A172 (cell line): ENCODE measurements at regions not wholly inside any gene's neighbourhood (a gene's known extent, or its start where the extent isn't known, plus 50 kb on each side); places are given as distances from the start of the nearest gene placed in this dataset.
A peak's percentile ranks its signal among the peaks of the same experiment; 100 is the strongest.
"Not testable (repeated sequence)": the region's sequence is repeated elsewhere in the genome, so short reads cannot be mapped to it uniquely, and the experiment has no call there.

Source experiments
- DNase-seq: peaks from one replicate; pipeline ENCODE4 v3.0.0-alpha.2; 2015; ENCODE audit warnings: low spot score

DNA sequence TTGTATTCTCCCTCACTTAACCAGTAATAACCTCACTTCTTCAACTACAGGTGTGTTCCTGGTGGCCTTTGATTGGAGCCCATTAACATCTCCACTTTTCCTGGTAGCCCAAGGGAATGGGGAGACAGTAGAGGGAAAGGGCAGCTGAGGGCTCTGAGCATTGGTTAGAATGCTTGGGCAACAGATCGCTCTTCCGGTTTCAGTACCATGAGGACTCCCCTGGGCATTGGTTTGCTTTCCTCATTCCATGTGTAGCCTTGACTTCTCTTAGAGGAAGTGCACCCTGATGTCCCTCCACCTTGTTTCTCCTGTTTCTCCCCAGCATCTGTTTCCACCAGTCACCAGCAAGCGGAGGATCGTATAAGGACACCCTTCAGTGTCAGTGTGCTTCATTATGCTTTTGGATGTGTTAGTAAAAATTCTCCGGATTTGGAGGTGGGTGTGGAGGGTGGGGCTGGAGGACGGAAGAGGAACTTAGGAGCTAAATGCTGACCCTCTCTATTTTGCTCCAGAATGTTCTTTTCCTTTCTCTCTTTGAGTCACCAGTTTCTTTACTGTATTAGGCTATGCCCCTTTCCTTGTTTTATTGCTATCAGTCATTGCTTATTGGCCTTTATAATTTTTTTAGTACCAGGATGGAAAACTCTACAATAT lies 50.6 kb upstream of the ZNG1B start:
- not testable (repeated sequence) for DNase-seq

DNA sequence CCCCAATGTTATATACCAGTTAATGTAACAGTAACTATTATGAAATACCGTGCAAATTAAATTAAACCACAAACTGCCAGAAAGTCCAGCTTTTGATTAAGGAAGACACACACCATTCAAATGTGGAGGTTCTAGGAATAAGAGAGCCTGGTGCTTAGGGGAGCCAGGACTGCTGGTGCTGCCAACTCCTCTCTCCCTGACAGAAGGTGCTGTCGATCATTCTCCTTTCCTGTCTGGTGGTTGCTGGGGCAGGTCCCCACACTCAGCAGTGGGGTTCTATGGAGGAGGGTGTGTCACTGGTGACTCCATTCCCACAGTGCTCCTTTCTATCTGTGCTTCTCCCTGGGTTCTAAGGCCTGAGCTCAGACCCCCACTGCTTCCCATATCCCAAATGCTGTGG lies 57.9 kb upstream of the ZNG1B start:
- DNase-seq: not testable (repeated sequence)

DNA sequence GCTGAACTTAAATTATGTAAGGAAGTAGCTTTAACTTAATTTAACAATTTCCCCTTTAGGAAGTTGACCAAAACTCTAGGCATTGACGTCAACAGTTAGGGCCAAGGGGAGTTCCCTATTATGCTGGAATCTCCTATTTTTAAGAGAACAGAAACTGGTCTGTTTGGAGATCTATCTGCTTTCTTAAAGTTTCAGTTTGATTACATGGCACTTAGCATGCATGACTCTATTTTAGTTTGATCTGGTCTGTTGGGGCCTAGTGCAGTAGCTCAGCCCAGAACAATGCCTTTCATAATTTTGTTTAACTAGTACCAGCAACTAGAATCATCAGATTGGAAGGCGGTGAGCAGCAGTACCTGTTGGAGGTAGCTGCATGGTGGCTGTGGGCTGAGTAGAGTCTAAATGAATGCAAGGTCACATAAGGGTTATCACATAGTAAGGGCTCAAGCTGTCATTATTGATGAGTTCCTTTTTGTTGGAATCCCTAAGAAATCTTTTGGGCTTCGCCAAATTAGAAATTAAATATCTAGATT lies 60.5 kb upstream of the ZNG1B start:
- no peak for DNase-seq

DNA sequence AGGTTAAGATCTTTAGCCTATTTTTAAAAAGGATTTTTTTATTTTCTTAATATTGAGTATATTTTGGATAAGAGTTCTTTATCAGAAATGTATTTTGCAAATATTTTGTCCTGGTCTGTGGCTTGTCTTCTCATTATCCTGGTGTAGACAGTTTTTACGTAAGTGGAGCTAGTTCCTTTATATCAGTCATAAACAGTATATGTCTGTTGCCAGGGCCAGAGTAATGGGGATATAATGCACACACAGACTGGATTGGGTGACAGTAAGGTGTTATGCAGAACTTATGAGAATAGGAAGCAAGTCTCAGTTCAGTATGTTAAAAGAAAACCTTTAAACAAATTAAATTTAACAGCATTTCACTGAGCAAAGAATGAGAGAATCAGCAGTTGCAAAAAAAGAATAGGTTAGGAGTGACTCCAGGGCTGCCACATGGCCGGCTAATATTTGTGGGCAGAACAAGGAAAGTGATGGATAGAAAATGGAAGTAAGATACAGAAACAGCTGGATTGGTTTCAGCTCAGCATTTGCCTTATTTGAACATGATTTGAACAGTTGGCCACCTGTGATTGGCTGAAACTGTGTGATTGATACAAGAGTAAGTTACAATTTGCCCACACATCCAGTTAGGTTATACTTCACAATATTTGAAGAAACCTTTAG lies 61.1 kb upstream of the ZNG1B start:
- DNase-seq: no peak

DNA sequence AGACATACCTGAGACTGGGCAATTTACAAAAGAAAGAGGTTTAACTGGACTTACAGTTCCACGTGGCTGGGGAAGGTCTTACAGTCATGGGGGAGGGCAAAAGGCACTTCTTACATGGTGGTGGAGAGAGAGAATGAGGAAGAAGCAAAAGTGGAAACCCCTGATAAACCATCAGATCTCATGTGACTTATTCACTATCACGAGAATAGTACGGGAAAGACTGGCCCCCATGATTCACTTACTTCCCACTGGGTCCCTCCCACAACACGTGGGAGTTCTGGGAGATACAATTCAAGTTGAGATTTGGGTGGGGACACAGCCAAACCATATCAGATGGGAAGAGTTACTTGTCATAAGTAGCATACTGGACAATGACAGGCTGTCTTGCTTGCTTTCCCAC lies 62.6 kb upstream of the ZNG1B start:
- not testable (repeated sequence) for DNase-seq

DNA sequence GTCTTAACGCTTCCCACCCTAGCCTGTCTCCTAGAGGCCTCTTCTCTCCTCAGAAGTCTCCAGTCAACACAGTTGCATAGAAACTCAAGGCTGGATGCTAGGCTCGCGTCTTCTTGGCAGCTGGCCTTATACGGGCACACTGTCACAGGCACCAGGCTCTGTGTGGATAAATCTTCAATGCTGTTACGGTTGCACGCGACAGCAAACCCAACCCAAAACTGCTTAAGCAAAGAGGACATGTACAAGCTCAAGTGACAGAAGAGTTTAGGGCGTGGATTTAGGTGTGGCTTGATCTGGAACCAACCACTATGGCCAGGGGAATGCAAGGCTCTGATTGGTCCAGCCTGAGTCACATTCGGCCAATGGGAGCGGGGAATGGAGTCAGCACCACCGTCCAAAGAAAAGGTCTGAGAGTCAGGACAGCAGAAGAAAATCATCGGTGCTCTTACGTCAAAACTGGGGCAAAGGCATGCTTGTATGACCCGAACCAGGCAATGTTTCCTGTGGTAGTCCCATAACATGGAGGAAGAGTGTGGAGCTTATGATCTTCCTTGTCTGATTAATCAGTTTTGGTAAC lies 65.1 kb upstream of the ZNG1B start:
- DNase-seq: not testable (repeated sequence)

DNA sequence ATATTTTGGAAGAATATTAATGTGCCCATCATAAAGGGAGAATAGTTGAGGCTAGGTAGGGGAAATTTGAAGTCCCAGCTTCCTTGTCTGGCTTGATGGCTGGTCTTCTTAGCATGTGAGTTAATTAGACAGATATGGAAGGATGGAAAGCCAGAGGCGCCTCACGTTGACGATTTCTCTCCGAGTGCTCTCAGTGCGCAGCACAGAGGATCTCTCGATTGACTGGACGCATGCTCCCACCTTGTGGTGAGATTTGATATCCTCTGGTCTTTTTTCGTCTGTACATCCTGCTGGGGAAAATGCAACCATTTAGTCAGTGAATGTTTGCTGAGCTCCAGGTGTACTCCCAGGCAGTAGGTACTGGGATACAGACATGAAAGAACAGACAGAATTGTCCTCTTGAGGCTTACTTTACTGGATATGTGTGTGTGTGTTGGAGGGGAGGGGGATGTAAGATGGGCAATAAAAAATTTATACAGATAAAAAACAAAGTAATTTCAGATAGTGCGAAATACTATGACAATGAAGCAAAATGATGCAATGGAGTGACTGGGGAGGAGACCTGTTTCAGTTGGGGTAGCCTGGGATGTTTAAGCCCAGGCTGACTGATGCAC lies 66.9 kb upstream of the ZNG1B start:
- peak; percentile 86 for DNase-seq

DNA sequence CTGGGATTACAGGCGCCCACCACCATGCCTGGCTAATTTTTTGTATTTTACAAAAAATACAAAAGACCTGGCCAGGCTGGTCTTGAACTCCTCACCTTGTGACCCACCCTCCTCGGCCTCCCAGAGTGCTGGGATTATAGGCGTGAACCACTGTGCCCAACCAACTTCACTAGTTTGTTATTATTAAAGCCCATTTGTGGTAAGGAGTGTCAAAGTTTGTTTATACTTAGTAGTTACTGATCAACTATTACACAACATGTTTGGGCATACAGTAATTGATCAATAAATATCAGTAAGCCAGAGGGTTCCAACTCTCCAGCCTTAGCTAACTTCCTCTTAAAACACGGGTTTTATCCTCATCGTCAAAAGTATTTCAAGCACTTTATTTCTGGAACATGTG lies 67.5 kb upstream of the ZNG1B start:
- no peak for DNase-seq

DNA sequence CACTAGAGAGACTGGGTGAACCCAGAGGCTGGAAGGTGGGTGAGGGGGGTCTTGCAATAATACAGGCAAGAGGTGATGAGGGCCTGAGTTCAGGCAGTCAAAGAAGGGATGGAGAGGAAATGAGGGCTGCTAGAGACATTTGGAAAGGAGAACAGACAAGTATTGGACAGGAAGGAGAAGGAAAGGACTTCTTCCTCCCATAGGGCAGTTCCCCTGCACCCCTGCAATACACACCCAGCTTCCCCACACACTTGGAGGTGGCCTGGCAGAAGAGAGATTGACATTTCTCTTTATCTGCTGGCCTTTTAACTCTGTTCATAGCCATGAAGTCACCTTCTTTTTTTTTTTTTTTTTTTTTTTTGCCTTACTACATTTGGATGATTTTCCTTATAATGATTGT lies 68.9 kb upstream of the ZNG1B start:
- not testable (repeated sequence) for DNase-seq

DNA sequence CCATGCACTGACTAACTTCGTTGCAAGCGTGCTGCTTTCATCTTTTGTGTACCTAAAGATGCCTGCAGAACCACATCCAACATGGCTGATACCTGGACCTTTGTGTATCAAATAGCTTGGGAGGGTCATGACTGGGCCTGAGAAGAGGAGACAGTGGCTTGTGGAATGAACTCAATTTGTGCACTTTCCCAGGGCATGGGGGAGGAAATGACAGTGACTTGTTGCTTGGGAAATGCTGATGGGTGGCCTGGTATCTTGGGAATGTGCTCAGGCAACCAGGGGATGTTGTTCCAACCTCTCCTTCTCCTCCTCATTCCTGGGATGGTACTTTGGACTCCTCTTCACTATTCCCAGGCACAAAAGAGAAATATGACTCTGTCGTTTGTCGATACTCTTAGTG lies 70.7 kb upstream of the ZNG1B start:
- not testable (repeated sequence) for DNase-seq

DNA sequence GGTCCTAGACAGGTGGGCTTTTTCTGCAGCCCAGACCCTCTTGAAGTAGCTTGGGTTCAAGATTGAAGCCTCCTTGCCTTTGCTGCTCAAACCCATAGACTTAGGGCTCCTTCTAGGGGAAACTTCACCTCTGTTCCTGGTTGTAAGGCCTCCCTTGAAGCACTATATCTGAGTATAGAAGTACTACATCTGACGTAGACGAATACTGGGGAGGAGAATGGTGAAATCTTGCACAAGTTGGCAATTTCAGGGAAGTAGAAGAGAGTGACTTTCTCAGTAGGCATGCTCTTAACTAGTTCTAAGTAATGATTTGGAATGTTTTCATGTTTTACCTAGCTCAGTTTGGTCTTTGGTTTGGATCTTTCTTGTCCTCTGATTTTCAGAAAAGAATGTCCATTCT lies 71.7 kb upstream of the ZNG1B start:
- not testable (repeated sequence) for DNase-seq

DNA sequence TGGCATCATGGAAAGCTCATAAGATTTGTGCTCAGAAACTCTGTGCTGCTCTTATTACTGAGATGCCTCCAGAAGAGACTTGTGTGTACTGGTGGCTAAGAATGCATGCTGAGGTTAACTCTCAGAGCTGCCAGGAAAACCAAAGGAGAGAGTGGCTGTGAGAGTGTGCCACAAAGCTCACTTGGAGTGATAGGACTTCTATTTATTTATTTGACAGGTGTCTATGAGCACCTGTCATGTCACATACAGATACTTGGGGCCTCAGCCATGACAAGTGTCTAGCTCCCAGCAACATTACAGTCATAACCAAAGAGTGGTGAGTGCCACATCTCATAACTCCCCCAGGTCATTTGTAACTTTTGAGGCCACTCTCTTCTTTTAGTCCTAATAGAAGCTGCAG lies 72.2 kb upstream of the ZNG1B start:
- not testable (repeated sequence) for DNase-seq

DNA sequence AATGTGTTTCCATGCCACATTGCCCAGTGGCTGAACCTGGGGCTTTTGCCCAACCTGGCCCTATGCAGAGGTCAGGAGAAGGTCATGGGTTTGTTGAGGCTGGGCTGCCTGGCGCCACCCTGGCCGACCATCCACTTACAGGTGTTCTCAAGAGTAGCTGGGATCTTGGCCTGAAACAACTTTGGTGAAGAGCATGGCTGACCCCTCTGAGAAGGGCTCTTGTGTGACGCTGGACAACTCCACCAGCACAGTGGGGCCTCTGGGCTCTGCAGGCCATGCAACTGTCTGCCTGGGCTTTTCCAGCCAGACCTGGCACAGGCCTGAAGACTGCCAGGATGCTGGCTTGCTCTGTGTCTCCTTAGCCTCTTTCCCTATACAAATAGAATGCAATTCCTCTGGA lies 76.4 kb upstream of the ZNG1B start:
- DNase-seq: no peak

DNA sequence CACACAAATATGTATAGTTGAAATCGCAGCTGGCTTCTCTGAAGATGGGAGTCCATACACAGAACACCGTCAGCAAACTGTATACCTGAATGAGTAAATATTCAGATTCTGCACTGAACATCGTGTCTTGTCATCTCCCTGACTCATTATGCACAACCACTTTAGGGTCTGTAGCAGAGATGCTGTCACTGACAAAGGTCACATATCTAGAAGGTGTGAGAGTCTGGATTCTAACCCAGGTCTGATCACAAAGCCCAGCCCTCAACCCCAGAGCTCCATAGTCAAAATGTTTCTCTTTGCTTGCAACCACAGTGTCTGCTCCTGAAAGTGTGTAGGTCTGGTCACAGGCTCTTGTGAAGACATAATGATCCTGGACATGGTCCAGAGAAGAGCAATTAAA lies 78.3 kb upstream of the PAX8 start:
- no peak for DNase-seq

DNA sequence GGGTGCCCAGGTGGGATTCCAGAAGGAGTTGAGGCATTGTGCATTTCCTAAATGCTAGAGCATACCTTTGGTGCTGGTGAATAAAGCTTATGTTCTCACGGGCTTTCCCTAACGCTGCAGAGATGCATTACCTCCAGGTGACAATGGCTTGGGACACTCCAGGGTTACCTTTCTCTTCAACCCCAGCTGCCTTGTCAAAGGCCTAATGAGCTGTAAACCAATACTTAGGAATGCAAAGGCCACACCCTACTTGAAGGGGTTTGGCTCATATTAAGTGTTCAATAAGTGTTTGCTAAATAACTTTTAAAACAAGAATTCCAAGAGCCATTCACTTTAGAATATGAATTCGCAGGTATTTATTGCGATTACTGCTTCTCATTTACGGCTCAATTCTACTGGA lies 77.6 kb upstream of the PAX8 start:
- DNase-seq: not testable (repeated sequence)

DNA sequence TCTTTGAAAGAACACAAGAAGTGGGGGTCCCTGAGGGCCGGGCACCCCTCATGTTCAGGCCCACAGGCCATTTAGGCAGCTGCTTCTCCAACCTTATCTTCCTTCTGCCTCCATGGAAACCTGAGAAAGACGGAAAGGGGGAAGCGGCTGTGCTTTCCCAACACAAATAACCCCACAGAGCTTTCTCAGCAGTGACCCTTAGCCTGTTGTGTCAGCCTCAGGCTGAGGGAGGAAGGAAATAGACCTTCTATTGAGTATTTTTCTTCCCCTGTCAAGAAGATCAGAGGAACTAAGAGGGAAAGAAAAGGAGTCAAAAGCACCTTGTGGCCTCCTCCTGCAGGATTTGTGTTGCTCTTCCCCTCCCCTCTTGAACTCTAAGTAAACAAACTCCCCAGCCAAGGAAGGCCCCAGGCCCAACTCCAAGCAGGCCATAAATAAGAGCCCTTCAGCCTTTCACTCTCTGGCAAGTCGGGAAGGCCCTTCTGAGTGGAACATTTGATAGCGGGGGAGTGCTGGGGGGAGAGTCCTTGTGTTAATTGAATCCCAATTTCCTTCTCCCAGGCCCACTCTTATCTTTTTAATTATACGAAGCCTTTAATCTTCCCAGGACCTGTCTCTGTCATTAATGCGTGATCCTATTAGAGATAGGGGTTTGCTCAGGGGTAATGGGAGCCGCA lies 76.8 kb upstream of the PAX8 start:
- not testable (repeated sequence) for DNase-seq

DNA sequence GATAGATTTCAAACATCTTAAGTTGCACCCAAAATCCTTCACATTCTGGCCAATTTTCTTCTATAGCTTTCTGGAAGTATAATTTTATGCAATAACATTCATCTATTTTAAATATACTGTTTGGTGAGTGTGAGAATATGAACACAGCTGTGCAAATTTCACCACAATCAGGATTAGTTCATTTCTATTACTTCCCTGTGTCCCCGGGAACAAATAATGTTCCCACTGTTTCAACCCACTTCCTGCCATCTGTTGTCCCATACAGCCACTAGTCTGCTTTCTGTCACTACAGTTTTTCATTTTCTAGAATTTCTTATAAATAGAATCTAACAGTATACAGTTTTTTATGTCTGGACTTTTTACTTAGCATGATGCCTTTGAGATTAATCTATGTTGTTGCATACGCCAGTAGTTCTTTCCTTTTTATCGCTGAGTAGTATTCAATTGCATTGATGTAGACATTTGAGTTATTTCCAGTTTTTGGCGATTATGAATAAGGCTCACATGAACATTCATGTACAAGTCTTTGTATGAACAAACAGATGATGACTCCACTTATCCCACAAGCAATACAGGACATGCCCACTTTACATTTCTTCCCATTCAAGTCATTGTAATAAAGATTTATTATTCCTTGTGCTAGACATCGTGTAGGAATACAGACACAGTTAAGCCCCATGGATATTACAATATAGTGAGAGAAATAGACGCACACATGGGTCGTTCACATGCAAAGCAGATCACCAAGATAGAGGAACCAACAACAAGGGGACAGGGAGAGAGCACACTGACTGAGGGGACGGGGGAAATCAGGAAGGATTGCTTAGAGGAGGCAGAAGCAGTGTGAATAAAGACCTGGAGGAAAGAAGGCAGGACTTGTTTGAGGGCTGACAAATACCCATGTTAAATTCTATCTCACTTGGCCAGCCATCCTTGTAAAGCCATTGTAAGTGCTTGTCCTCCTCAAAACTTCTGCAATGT lies 72.9 kb upstream of the PAX8 start:
- DNase-seq: no peak

DNA sequence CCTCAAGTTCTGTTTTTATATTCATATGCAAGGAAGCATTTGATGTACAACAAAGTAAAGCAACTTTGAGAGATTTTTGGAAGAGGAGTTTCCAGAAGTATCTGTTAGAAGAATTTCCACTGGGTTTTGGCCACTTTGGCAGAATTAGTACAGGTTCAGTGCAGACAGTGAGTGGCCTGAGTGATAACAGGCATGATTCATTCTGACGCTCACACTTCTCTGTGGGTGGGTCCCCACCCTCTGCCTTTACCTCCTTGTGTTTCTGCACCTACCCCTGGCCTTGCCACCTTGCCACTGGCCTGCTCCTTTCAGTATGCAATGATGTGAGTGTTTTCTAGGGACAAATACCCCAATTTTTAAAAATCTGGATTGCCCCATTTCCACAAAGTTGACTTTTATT lies 65.1 kb upstream of the PAX8 start:
- DNase-seq: not testable (repeated sequence)

DNA sequence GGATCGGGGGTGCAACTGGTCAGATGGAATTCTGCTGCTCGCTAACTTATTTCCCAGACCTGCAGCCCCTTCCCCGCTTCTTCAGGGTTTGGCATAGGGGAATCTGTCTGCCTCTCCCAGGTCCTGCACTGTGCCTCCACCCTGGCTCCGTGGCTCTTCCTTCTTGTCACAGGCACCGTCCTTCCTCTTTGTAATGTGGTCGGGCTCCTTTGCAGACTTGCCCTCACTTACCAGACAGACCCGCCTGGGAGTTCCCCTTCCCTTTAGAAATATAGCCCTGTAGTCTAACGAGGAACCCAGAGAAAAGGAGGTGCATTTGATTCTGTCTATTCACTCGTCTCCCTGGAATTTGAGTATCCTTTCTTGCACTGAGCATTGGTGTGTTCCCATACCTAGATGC lies 63.9 kb upstream of the PAX8 start:
- DNase-seq: no peak

DNA sequence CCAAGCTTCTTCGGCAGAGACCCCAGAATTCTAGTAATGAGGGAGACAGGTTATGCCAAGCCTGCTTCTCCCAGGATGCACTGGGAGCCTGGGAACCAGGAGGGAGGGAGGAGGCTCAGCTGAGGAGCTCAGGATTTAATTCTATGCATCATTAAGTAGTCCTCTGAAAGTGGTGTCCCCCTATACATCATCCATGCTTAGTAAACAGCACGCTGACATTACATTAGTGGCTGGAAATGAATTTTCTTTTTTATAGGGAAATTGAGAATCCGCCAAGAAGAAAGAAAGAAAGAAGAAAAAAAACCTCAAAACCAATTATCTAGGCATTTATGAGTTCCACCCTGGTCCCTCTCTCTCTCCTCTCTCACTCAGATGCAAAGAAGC lies 63.1 kb upstream of the PAX8 start:
- not testable (repeated sequence) for DNase-seq
